Small intestine (tissue), 7 donors: ENCODE measurements at regions not wholly inside any gene's neighbourhood (a gene's known extent, or its start where the extent isn't known, plus 50 kb on each side); places are given as distances from the start of the nearest gene placed in this dataset.

Experiments
- DNase-seq, 2 donors: peaks; one replicate each; pipeline versions ENCODE4 v3.0.0 to v3.0.0-alpha.2; 2013
- FAIRE-seq: peaks from 2 replicates; lab custom pipeline; 2012; peaks lifted over from hg19 to GRCh38; lab: Jason Lieb, UNC
- H3K27ac ChIP-seq, 3 donors: one replicate each; pipeline ENCODE4 v1.5.1; 2013; ENCODE audit warnings: low read length in 2 of 3, mild to moderate bottlenecking in 2 of 3, control low read depth in 1 of 3, inconsistent platforms in 1 of 3, low read depth in 1 of 3, moderate library complexity in 1 of 3
- H3K27me3 ChIP-seq, 3 donors: one replicate each; pipeline ENCODE4 v1.6.1; 2013; ENCODE audit warnings: low read length in 3 of 3, inconsistent platforms in 1 of 3; ENCODE audit not compliant: control insufficient read depth in 3 of 3, insufficient read depth in 3 of 3
- H3K36me3 ChIP-seq, 3 donors: one replicate each; pipeline ENCODE4 v1.6.1; 2013; ENCODE audit warnings: low read length in 3 of 3, inconsistent platforms in 1 of 3, low read depth in 1 of 3, mild to moderate bottlenecking in 1 of 3, moderate library complexity in 1 of 3; ENCODE audit not compliant: control insufficient read depth in 3 of 3, insufficient read depth in 2 of 3
- H3K4me1 ChIP-seq, 3 donors: one replicate each; pipeline ENCODE4 v1.6.1; 2013; ENCODE audit warnings: low read length in 2 of 3, inconsistent platforms in 1 of 3, low read depth in 1 of 3, mild to moderate bottlenecking in 1 of 3, moderate library complexity in 1 of 3; ENCODE audit not compliant: control insufficient read depth in 3 of 3, insufficient read depth in 2 of 3
- H3K4me3 ChIP-seq, 3 donors: one replicate each; pipeline ENCODE4 v1.5.1; 2013; ENCODE audit warnings: low read length in 3 of 3, control low read depth in 1 of 3, inconsistent platforms in 1 of 3, low read depth in 1 of 3, mild to moderate bottlenecking in 1 of 3, moderate library complexity in 1 of 3
- H3K9me3 ChIP-seq, 2 donors: one replicate each; pipeline ENCODE4 v1.6.1; 2013; ENCODE audit warnings: low read depth in 1 of 2, low read length in 1 of 2; ENCODE audit not compliant: control insufficient read depth in 2 of 2, insufficient read depth in 1 of 2
- whole genome bisulfite sequencing, 3 donors: extraction: QIAGEN DNeasy Blood & Tissue Kit; methylation state at CpG; one replicate each; pipeline ENCODE4 v1.1.7; 2013; 5-methylcytosine and 5-hydroxymethylcytosine counted together
- donor health status: healthy with polysubstance abuse.
- donor health status: control.
- donor health status: control.
- donor health status: Bipolar disorder and iron deficiency.
- donor health status: healthy.

- WGBS, 3 donors = 72 to 80% (median 78%) methylated on average over 7 of the region's 7 CpGs
- H3K27ac ChIP-seq = no peak overlapping the region
- no peak for FAIRE-seq
- no peaks in the 10 kb centered on the region for H3K4me1 ChIP-seq
- H3K27me3 ChIP-seq = no peaks in the 10 kb centered on the region
- no peak for DNase-seq
- H3K4me3 ChIP-seq = no peak overlapping the region
- no peaks in the 10 kb centered on the region for H3K9me3 ChIP-seq
- H3K36me3 ChIP-seq = no peaks in the 10 kb centered on the region
Observed at GRCh38 chr3:55322638-55323037, 164.5 kb downstream of the WNT5A start.

GRCh38 chr3:55320928-55321327 is 166.2 kb downstream of the WNT5A start:
- FAIRE-seq = no peak
- Histone ChIP-seq H3K9me3 (no peaks in the 10 kb centered on the region), H3K27ac (no peak overlapping the region), H3K36me3 (no peaks in the 10 kb centered on the region), H3K27me3 (no peaks in the 10 kb centered on the region), H3K4me1 (no peaks in the 10 kb centered on the region), H3K4me3 (no peak overlapping the region)
- WGBS, 3 donors = 62 to 71% (median 63%) methylated on average over 1 of the region's 1 CpG
- no peak for DNase-seq

- H3K27me3 ChIP-seq = no peaks in the 10 kb centered on the region
- no peaks in the 10 kb centered on the region for H3K4me1 ChIP-seq
- 60 to 86% (median 63%) methylated on average over 3 of the region's 3 CpGs for WGBS, 3 donors
- H3K9me3 ChIP-seq = no peaks in the 10 kb centered on the region
- FAIRE-seq (no peak), DNase-seq (no peak)
- no peak overlapping the region for H3K4me3 ChIP-seq
- H3K27ac ChIP-seq = no peak overlapping the region
- no peaks in the 10 kb centered on the region for H3K36me3 ChIP-seq
Observed at GRCh38 chr3:55315396-55315795, 171.7 kb downstream of the WNT5A start.

GRCh38 chr3:55313666-55314065 is 173.4 kb downstream of the WNT5A start:
- FAIRE-seq (no peak), DNase-seq (no peak)
- H3K27ac ChIP-seq = no peak overlapping the region
- H3K4me3 ChIP-seq = no peak overlapping the region
- WGBS, 3 donors = 79 to 80% (median 80%) methylated on average over 7 of the region's 7 CpGs
- H3K9me3 ChIP-seq = no peaks in the 10 kb centered on the region
- no peaks in the 10 kb centered on the region for H3K27me3 ChIP-seq
- no peaks in the 10 kb centered on the region for H3K4me1 ChIP-seq
- no peaks in the 10 kb centered on the region for H3K36me3 ChIP-seq

GRCh38 chr3:55309336-55309735 is 177.8 kb downstream of the WNT5A start:
- no peaks in the 10 kb centered on the region for H3K4me1 ChIP-seq
- no peak for FAIRE-seq
- no peaks in the 10 kb centered on the region for H3K27me3 ChIP-seq
- no peak overlapping the region for H3K27ac ChIP-seq
- 52 to 74% (median 59%) methylated on average over 3 of the region's 3 CpGs for WGBS, 3 donors
- no peak for DNase-seq
- no peaks in the 10 kb centered on the region for H3K9me3 ChIP-seq
- H3K36me3 ChIP-seq = no peaks in the 10 kb centered on the region
- no peak overlapping the region for H3K4me3 ChIP-seq

- no peak for FAIRE-seq
- no peaks in the 10 kb centered on the region for H3K27me3 ChIP-seq
- H3K4me1 ChIP-seq = no peaks in the 10 kb centered on the region
- 88 to 95% (median 91%) methylated on average over 2 of the region's 2 CpGs for WGBS, 3 donors
- no peaks in the 10 kb centered on the region for H3K36me3 ChIP-seq
- DNase-seq = no peak
- H3K9me3 ChIP-seq = no peaks in the 10 kb centered on the region
- no peak overlapping the region for H3K27ac ChIP-seq
- H3K4me3 ChIP-seq = no peak overlapping the region
Observed at GRCh38 chr3:55307622-55308021, 179.5 kb downstream of the WNT5A start.

- 61 to 67% (median 61%) methylated on average over 5 of the region's 5 CpGs for WGBS, 3 donors
- Histone ChIP-seq H3K27ac (no peak overlapping the region), H3K27me3 (no peaks in the 10 kb centered on the region), H3K36me3 (no peaks in the 10 kb centered on the region), H3K9me3 (no peaks in the 10 kb centered on the region), H3K4me1 (no peaks in the 10 kb centered on the region), H3K4me3 (no peak overlapping the region)
- DNase-seq = no peak
- FAIRE-seq = no peak
Observed at GRCh38 chr3:55305696-55306485, 181.2 kb downstream of the WNT5A start.

GRCh38 chr3:55300701-55301100 is 186.4 kb downstream of the WNT5A start:
- Histone ChIP-seq H3K4me3 (no peak overlapping the region), H3K27ac (no peak overlapping the region), H3K36me3 (no peaks in the 10 kb centered on the region), H3K4me1 (no peaks in the 10 kb centered on the region), H3K9me3 (no peaks in the 10 kb centered on the region), H3K27me3 (no peaks in the 10 kb centered on the region)
- DNase-seq (no peak), FAIRE-seq (no peak)

- H3K36me3 ChIP-seq = no peaks in the 10 kb centered on the region
- H3K4me3 ChIP-seq = no peak overlapping the region
- H3K27ac ChIP-seq = no peak overlapping the region
- H3K9me3 ChIP-seq = no peaks in the 10 kb centered on the region
- no peaks in the 10 kb centered on the region for H3K27me3 ChIP-seq
- DNase-seq (no peak), FAIRE-seq (no peak)
- WGBS, 3 donors = 71 to 73% (median 72%) methylated on average over 5 of the region's 5 CpGs
- no peaks in the 10 kb centered on the region for H3K4me1 ChIP-seq
Observed at GRCh38 chr3:55297706-55298105, 189.4 kb downstream of the WNT5A start.
